NCI-H69 (cell line): ENCODE measurements at regions not wholly inside any gene's neighbourhood (a gene's known extent, or its start where the extent isn't known, plus 50 kb on each side); places are given as distances from the start of the nearest gene placed in this dataset.

ENCODE experiments used
- DNase-seq: peaks from one replicate; lab custom pipeline; 2025; lab: John Stamatoyannopoulos, UW

DNA sequence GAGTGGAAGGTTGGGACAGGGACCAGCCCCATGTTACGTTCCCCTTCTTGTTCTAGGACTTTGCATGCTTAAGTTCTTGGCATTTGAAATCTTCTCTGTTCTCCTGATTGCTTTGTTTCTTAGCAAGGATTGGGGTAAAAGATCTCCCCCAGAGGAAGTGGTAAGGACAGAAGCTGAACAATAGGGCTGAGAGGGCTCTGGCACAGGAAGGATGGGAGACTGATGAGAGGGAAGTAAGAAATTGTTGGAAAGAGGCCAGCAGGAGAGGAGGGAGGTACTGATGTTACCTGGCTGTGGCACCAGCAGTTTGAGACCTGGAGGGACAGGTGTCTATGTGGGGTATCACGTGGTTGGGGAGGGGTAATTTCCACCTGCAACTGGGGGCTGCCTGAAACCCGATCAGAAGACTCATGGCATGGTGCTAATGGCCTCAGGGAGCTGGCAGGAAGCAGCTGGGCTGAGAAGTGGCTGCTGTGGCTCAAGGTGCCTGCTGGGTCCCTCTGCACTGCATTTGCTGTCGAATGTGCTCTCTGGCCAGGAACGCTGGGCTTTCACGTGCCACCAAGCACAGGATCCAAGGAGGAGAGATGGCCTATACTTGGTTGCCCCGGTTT is 108.4 kb downstream of the LSM3 start:
- DNase-seq: peak; percentile 96

- peak; percentile 18 for DNase-seq
These were observed 109.7 kb downstream of the LSM3 start for GRCh38 chr3:14288177-14288788.

DNA sequence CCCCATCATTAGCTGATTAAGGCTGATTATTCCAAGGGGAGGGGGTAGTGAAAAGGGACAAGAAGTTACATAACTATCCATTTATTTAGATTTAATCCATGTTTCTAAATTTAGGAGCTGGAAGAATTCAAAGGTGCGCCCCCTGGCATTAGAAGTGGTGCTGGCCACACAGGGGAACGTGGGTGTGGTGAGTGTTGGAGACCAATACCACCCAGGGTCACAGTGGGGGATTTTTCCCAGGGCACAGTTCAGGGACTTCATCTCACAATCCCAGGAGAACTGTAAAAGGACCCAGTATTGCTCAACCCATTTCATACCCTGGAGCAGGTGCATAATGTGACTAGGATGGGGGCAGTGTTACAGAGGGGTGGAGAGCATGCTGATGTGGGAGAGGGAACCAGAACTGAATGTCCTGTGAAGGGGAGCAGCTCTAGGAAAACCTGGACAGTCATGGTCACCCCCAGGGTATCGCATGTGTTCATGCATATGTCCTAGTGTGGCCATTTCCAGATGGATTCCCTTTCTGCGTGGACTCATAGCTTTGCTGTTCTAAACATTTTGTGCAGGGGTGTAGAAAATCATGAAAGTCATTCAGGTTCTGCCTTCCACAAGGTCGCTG is 110.3 kb downstream of the LSM3 start:
- peak; percentile 32 for DNase-seq

DNA sequence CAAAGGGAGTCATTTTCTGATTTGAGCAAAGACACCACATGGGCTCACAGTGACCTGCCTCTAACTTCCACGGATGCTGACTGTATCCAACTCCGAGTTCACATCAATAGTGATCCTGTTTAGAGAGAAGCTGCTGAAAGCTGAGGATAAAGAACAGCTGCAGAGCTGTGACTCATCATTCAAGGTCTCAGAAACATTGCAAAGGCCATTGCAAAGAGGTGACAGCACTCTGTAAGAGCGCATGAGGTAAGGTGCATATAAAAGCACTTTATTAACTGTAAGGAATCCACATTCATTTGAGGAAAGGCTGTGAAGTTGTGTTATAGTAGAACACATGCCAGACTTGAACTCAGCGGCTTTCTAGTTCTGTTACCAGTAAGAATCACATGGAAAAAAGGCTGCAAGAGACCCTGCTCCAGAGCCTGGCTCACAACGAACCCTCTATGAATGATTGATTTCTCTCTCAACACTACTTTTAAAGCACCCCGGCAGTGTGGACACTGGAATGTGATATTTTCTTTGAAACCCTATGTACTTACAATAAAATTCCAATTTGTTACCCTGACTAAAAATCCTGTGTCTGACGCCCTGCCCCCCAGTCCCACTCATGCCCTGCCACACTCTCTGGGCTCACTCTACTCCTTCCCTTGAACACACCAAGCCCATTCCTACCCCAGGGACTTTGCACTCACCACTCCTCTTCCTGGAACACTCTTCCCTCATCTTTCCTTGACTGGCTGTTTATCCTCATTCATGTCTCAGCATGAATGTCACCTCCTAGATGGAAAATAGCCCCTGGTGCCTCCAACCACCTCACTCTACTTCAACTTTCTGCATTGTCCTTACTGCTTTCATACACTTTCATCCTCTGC is 111.2 kb downstream of the LSM3 start:
- peak; percentile 58 for DNase-seq

DNA sequence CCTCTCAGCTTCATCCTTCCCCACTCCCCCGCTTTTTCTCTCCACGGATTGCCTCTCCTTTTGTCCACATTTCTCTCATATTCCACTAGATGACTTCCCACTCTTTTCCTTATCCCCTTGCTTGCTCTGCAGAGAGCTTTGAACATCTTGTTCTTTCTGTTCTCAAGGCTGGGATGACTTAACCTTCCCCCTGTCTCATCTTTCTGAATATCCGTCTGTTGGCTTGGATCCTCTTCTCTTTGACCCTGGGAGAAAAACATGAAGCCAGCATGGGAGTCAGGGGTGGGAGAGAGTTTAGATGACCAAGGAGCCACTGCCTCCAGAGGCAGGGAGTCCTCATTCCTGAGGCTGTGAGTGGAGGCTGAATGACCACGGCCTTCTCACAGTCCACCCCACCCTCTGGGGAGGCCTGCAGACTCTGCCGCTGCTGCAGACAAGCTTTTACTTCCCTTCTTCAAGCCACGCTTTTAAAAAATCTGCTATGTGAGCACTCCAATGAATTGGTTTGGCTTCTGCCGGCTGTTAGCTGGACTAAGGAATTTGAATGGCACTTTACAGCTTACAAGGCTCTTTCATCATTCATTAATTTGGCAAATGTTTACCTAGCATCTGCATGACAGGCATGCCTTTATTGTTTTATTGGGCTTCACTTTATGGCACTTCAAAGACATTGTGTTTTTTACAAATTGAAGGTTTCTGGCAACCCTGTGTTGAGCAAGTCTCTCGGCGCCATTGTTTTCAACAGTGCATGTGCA is 111.6 kb upstream of the SLC6A6 start:
- peak; percentile 25 for DNase-seq

- no peak for DNase-seq
These were observed 107.4 kb upstream of the SLC6A6 start for GRCh38 chr3:14295037-14295436.

GRCh38 chr3:14295801-14296200 is 106.6 kb upstream of the SLC6A6 start:
- no peak for DNase-seq

DNA sequence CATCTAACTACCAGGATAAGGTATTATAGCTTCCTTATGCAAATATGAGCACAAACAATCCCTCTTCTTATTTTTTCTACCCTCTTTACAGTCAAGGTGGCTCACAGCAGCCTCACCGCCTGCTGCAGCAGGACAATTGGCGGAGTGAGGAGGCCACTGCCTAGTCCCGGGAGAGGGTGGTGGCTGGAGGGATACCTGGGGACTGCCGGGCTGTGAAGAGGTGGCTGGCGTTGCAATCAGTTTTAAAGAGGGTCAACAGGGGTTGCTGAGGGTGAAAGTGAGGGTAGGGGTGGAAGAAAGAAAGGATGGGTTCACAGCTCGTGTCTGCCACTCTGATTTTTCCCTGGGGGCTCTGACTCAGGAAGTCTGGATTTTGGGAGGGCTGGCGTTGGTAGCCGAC is 105.1 kb upstream of the SLC6A6 start:
- DNase-seq: no peak

GRCh38 chr3:14297784-14298236 is 104.6 kb upstream of the SLC6A6 start:
- peak; percentile 88 for DNase-seq

- DNase-seq: no peak
These were observed 104.0 kb upstream of the SLC6A6 start for GRCh38 chr3:14298442-14298841.

DNA sequence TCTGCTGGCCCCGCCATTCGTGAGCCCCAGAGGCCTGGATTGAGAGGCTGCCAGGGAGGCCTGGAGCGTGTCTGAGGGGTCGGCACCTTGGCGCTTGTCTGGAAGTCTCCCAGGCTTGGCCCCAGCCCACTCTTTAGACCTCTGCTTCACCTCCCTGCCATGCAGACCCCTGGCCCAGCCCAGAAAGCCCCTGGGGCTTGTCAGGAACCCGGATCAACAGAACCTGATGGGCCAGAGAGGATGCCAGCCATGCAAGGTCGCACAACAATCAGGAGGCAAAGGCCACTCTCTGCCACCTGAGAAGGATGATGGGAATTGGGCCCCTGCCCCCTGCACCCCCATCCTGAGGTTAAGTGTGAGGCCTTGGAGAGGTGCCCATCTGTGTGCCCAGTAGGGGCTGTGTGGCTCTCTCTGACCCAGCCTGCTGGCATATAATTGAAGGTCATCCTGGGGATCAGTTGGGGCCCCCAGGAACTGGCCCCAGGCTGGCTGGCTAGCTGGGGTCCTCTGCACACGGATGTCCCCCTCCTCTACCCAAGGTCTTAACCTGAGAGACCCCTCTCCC is 103.3 kb upstream of the SLC6A6 start:
- no peak for DNase-seq

DNA sequence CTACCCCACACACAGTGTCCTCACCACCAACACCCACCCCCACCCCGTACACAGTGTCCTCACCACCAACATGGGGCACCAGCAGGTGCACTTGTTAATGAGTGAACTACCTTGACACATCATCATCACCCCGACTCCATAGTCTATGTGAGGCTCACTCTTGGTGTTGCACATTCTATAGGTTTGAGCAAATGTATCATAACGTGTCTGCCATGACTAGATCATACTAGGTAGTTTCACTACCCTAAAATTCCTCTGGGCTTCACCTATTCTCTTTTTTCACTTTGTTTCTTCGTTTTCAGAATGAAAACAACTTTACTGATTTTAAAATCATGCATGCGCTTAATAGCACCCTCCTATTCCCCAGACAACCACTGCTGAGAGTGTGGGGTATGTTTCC is 102.6 kb upstream of the SLC6A6 start:
- DNase-seq: no peak

DNA sequence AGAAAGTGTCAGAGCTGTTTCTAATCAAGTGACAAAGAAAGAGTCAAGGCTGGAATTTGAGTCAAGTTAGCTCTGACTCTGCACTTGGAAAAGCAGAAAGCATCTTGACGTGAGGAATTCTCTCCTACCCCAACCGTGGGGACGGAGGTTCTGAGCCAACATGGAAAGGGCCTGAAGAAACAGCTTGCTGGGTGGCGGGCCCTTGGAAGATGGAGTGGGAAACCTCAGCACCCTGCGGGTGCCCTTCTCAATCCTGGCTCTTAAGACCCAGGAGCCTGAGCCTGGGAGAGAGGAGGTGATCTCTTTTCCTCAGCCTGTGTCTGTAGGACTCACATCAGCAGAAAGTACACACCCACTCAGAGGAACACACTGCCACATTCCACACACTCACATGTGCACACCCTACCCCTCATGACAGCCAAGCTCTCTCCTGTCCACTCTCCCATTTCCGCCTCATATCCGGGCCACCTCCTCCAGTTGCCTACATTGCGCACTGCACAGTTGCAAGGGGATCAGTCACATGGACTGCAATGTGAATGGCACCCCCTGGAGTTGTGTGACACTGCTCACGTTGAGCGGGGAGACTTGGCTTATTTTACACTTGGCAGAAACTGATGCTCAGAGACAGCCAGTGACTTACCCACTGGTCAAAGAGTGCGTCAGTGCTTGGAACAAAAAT is 101.5 kb upstream of the SLC6A6 start:
- DNase-seq: no peak

DNA sequence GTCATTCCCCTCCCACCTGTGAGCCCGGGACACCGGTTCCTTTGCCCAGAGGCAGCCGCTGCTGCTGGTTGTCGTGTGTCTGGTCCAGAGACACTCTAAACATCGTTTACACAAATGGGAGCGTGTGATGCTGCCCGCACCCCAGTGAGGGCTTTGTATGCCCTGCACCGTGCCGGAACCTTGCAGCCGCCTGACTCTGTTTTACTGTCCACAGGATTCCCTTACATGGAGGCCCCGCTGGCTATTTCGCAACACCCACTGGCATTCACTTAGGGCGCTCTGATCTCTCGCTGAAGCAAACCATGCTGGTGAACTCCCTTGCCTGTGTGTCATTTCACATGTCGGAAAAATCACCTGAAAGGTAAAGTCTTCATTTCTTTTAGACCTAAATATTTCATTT is 100.8 kb upstream of the SLC6A6 start:
- DNase-seq: no peak

- DNase-seq: no peak
These were observed 98.9 kb upstream of the SLC6A6 start for GRCh38 chr3:14303336-14304100.

- DNase-seq: peak; percentile 4
These were observed 98.0 kb upstream of the SLC6A6 start for GRCh38 chr3:14304101-14305045.

DNA sequence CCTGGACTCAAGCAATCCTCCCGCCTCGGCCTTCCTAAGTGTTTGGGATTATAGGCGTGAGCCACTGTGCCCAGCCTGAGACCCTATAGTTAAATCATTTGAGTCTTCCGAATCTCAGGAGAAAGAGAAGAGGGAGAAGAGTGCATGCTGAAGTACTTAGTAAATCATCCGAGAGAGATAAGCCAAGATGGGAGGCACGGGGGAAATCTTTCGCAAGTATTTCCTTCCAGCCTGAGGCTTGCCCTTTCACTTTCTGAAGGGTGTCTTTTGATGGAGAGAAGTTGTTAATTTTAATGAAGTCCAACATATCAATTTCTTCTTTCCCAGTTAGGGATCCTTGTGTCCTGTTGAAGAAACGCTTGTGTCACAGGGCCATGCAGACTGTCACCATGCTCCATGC is 97.1 kb upstream of the SLC6A6 start:
- no peak for DNase-seq

DNA sequence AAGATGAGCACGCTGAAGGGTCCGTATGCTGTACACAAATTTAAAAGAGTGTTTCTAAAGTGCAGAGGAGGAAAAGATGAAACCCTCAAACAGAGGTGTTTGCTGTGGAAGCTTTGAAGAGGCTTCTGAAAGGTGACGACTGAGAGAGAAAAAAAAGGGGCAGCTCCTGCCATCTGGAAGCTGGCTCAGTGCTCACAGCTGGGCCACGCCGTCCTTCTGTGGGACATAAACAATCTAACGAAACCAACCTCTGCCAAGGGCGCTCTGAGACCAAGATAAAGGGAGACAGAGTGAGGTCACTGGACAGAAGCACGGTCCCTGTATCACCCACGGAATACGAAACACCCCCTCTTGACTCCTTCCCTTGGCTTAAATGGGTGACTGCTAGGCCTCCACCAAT is 96.3 kb upstream of the SLC6A6 start:
- DNase-seq: no peak
